ENCODE measurements at regions not wholly inside any gene's neighbourhood (a gene's known extent, or its start where the extent isn't known, plus 50 kb on each side); places are given as distances from the start of the nearest gene placed in this dataset.

DNA sequence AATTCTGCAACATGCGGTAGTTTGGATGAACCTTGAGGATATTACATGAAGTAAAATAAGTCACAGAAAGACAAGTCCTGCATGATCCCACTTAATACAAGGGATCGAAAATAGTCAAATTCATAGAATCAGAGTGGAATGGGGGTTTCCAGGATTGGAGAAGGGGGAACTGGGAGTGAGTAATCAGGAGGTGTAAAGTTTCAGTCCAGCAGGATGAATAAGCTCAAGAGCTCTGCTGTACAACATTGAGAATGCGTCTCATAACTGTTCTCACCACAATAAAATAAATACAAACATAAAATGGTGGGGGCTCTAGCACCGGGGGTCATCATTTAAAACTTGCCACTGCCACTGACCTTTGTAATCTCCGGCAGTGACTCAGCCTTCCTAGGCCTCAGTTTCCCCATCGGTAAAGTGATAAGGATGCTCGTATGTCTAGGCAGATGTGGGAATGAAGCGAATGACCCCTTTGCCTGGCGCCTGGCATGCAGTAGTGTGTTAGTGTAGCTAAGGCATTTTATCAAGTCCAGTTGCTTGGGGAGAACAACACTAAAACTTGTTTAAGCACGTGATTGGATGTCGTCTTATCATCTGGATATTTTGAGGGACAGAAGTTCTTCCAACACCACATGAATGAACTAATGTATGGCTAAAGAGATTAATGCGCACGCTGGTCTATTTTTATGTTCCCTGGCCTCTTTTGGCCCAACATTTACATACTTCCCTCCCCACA is 421.1 kb downstream of the QKI start:
- H3K27me3 ChIP-seq (ENCODE audit: insufficient read depth, low read length, poor library complexity, severe bottlenecking), result no peaks in the 10 kb centered on the region
- H3K4me3 ChIP-seq (ENCODE audit: low read length, poor library complexity, severe bottlenecking), result no peak overlapping the region
- H3K9ac ChIP-seq (ENCODE audit: low read depth, low read length, poor library complexity, severe bottlenecking), result no peak overlapping the region
- no peaks in the 10 kb centered on the region for H3K36me3 ChIP-seq (ENCODE audit: insufficient read depth, low read length)
- peaks cover 3% of the 10 kb centered on the region; the same call in 1 of the 2 replicates for H3K9me3 ChIP-seq (ENCODE audit: insufficient read depth, low read depth, low read length)
- H3K9me2 ChIP-seq (replicated peaks; ENCODE audit: low read depth, low read length), result no peaks in the 10 kb centered on the region
- no peaks in the 10 kb centered on the region for H3K4me1 ChIP-seq (ENCODE audit: insufficient read depth, low read length, poor library complexity, severe bottlenecking)
- H3K79me2 ChIP-seq (ENCODE audit: insufficient read depth, low read length), result no peaks in the 10 kb centered on the region
- H3K4me2 ChIP-seq (ENCODE audit: low read depth, low read length, poor library complexity, severe bottlenecking), result no peak overlapping the region
- H2AFZ ChIP-seq (ENCODE audit: low read length), result no peak overlapping the region
- H4K20me1 ChIP-seq (ENCODE audit: insufficient read depth, low read length, poor library complexity, severe bottlenecking), result no peaks in the 10 kb centered on the region
- no peaks in the 10 kb centered on the region for H3F3A ChIP-seq (ENCODE audit: low read depth)
- TF ChIP-seq CTCF (conservative IDR thresholded peaks at IDR 0.05; ENCODE audit: low read length) (no peak), EZH2phosphoT487 (IDR thresholded peaks at IDR 0.05; ENCODE audit: borderline replicate concordance) (no peak)

- Histone ChIP-seq H3K9me3 (ENCODE audit: insufficient read depth, low read depth, low read length) (peaks cover 3% of the 10 kb centered on the region; the same call in 1 of the 2 replicates), H3K36me3 (ENCODE audit: insufficient read depth, low read length) (no peaks in the 10 kb centered on the region), H3K9me2 (replicated peaks; ENCODE audit: low read depth, low read length) (no peaks in the 10 kb centered on the region), H3K4me2 (ENCODE audit: low read depth, low read length, poor library complexity, severe bottlenecking) (no peak overlapping the region), H3K9ac (ENCODE audit: low read depth, low read length, poor library complexity, severe bottlenecking) (no peak overlapping the region), H3K79me2 (ENCODE audit: insufficient read depth, low read length) (no peaks in the 10 kb centered on the region), H3K27me3 (ENCODE audit: insufficient read depth, low read length, poor library complexity, severe bottlenecking) (no peaks in the 10 kb centered on the region), H2AFZ (ENCODE audit: low read length) (no peak overlapping the region), H3K4me3 (ENCODE audit: low read length, poor library complexity, severe bottlenecking) (no peak overlapping the region), H3F3A (ENCODE audit: low read depth) (no peaks in the 10 kb centered on the region), H4K20me1 (ENCODE audit: insufficient read depth, low read length, poor library complexity, severe bottlenecking) (no peaks in the 10 kb centered on the region), H3K4me1 (ENCODE audit: insufficient read depth, low read length, poor library complexity, severe bottlenecking) (no peaks in the 10 kb centered on the region)
- no peak for TF ChIP-seq EZH2phosphoT487 (IDR thresholded peaks at IDR 0.05; ENCODE audit: borderline replicate concordance)
- no peak for TF ChIP-seq CTCF (conservative IDR thresholded peaks at IDR 0.05; ENCODE audit: low read length)
Observed at GRCh38 chr6:163834226-163834970, 419.9 kb downstream of the QKI start.

DNA sequence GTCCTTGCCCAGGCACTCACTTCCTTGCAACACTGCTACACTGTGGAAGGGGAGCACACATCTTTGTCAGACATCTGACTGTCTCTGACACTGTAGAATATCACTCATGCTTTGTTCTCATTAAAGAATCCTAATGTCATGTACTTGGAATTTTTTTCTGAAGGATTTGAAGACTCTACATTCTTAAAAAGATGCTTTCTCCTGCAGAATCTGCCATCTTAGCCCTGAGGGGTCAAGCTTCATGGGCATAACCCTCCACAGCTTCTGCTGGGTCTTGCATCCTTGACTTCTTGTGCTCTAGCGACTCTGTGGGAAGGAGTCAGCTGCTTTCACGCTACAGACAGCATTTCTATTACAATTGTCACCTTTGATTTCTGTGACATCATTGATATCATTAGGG is 417.2 kb downstream of the QKI start:
- H3K4me2 ChIP-seq (ENCODE audit: low read depth, low read length, poor library complexity, severe bottlenecking), result no peak overlapping the region
- H3K9me3 ChIP-seq (ENCODE audit: insufficient read depth, low read depth, low read length), result peaks cover 8% of the 10 kb centered on the region
- no peak overlapping the region for H3K9ac ChIP-seq (ENCODE audit: low read depth, low read length, poor library complexity, severe bottlenecking)
- no peaks in the 10 kb centered on the region for H4K20me1 ChIP-seq (ENCODE audit: insufficient read depth, low read length, poor library complexity, severe bottlenecking)
- no peaks in the 10 kb centered on the region for H3F3A ChIP-seq (ENCODE audit: low read depth)
- no peak overlapping the region for H2AFZ ChIP-seq (ENCODE audit: low read length)
- no peaks in the 10 kb centered on the region for H3K27me3 ChIP-seq (ENCODE audit: insufficient read depth, low read length, poor library complexity, severe bottlenecking)
- no peaks in the 10 kb centered on the region for H3K36me3 ChIP-seq (ENCODE audit: insufficient read depth, low read length)
- no peaks in the 10 kb centered on the region for H3K9me2 ChIP-seq (replicated peaks; ENCODE audit: low read depth, low read length)
- H3K79me2 ChIP-seq (ENCODE audit: insufficient read depth, low read length), result no peaks in the 10 kb centered on the region
- H3K4me1 ChIP-seq (ENCODE audit: insufficient read depth, low read length, poor library complexity, severe bottlenecking), result no peaks in the 10 kb centered on the region
- TF ChIP-seq CTCF (conservative IDR thresholded peaks at IDR 0.05; ENCODE audit: low read length), result no peak
- TF ChIP-seq EZH2phosphoT487 (IDR thresholded peaks at IDR 0.05; ENCODE audit: borderline replicate concordance), result no peak
- no peak overlapping the region for H3K4me3 ChIP-seq (ENCODE audit: low read length, poor library complexity, severe bottlenecking)
